OCI-M1 (cell line): ENCODE measurements at regions not wholly inside any gene's neighbourhood (a gene's known extent, or its start where the extent isn't known, plus 50 kb on each side); places are given as distances from the start of the nearest gene placed in this dataset.

Experiments
- DNase-seq: peaks from one replicate; lab custom pipeline; 2025; lab: John Stamatoyannopoulos, UW

DNA sequence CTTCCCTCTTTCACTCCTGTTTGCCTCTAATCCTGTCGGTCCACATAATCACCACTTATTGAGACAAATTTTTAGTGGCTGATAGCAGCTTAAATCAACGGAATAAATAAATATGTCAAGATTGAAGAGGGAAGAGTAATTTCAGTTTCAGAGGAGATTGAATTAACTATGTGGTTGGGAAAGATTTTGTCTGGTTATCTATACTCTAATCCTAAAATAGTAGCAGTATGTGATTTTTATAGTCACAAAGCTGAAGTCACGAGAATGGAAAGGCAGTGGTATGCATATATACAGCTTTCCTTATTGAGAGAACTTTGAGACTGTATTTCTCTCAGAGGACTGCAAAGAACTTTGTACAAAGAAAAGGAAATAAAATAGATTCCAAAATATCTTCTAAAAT, 493.3 kb downstream of the FAT4 start:
- no peak for DNase-seq

DNA sequence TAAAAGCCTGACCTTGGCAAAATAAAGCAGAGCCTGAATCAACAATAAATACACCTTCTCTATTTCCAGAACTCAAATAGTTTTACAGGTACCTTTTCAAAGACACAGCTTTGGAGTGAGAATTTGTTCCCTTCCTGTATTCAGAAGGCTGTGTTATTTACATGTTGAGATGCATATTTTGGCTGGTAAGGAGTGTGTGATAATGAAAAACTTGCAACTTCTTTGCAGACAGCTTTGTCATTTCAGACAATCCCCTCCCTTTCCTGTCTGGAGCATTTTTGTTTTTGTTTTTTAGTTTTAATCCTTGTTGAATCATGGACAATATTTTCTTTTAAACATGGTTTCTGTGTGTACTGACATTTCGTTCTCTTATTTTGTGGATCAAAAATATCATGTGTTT, 493.8 kb downstream of the FAT4 start:
- DNase-seq = no peak

DNA sequence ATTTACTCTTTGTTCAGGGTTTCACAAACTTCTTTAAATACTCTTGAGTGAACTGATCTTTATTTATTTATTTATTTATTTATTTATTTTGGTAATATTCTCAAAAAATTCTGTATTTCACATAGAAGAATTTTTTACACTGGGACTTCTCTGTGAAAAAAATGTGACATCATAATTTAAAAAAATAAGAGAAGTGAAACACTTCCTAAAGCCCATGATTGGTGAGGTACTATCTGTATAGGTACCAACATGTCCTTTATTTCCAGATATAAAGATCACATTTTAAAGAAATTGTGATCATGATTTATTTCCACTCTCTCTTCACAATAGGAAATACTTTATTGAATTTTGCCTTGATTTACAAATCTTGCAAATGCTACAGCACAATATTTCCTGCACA, 497.1 kb downstream of the FAT4 start:
- no peak for DNase-seq

DNA sequence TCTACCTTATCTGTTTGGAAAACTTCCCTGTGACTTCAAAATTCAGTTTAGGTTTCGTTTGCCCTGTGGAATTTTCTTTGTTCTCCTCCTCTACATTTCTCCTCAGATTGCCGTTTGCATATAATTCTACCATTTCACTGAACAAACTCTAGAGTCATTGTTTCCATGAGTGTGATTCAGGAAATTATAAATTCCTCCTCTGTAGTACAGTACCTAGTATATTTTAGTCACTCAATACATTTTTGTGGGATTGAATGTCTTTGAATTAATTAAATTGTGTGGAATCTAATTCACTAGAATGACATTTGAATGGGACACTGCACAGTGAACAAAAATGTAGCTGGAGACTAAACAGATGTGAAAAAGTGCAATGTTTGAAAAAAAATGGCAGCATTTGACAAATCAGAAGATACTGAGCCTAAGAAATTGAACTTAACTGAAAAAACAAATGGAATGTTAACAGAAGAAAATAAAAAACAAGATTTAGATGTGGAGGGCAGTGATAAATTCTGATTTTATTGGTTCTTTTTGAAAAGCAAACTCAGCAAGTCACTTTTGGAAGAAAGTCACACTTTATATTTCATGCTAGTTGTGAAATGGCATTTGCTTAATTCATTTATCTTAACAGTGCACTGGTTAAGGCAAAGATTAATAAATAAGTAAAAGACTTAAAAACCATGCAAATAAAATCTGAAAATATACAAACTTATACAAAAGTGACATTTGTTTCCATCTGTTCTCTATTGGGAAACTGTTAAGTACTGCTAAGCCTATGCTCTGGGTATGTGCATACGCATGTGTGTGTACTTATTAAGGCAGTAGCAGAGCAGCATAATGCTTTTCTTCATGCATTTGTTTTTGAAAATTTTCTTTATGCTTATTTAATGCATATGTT, 512.3 kb downstream of the FAT4 start:
- DNase-seq = no peak

DNA sequence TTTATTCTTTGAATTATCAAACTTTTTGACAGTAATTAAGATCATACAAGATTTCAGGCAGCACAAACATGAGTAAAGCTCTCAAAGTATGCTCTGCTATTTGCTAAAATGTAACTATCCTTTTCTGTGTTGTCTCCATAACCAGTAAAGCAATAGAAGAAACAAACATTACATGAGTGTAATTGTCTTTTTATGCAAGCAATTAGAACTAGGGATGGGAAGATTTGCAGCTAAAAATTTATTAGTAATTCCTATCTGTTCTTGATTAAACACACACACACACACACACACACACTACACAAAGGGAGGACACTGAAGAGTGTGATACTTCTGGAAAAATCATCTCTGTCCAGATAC, 512.9 kb downstream of the FAT4 start:
- no peak for DNase-seq

DNA sequence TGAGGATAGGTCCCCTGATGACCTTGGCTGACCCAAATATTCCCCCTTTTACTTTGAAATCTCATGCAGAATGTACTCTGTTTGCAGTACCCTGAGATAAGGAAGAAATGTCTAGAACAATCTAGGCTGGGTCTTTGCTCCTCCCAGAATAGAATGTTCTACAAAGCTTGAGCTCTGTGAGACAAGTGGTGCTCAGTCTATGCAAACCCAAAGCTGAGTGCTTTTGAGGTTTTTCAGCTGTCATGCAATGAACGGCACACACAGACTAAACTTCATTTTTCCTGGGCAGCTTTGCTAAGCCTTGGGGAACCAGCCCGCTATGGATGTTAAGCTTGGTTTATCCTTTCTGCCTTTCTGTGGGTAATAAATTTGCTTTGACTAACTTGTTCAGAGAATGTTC, 513.6 kb downstream of the FAT4 start:
- no peak for DNase-seq

DNA sequence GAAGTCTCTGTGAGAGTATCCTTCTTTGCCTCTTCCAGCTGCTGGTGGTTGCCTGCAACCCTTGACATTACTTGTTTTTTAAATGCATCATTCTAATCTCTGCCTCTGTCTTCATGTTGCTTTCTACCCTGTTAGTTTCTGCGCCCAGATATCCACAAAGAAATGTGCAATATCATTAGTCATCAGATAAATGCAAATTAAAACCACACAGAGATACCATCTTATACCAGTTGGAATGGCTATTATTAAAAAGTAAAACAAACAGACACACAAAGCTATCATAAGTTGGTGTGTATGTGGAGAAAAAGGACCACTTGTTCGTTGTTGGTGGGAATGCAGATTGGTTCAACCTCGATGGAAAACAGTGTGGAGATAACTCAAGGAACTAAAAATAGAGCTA, 517.4 kb downstream of the FAT4 start:
- no peak for DNase-seq

DNA sequence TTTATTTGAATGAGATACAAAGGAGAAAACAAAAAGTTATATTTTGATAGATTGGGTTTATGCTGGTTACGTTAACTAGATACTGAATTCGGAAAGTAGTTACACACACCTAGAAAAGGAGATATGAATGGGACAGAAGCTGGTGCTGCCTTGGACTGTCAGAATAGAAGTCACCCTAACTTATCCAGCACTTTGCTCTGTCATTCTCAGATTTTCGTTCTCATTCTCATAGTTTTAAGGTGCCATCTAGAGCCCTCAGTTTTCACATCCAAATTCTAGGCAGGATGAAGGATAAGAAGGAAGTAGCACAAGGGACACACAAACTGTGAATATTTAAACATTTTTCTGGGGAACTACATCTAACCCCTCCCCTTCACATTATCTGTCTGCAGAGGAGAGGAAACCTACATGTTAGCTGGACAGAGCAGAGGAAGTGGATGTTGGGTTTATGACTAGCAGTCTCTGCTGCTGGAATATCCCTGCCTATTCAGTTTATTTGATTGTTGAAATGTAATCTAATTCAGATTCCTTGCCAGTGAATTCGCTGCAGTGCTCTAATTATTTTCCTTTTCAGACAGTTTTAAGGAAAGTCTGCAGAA, 521.9 kb downstream of the FAT4 start:
- DNase-seq = peak; percentile 44

DNA sequence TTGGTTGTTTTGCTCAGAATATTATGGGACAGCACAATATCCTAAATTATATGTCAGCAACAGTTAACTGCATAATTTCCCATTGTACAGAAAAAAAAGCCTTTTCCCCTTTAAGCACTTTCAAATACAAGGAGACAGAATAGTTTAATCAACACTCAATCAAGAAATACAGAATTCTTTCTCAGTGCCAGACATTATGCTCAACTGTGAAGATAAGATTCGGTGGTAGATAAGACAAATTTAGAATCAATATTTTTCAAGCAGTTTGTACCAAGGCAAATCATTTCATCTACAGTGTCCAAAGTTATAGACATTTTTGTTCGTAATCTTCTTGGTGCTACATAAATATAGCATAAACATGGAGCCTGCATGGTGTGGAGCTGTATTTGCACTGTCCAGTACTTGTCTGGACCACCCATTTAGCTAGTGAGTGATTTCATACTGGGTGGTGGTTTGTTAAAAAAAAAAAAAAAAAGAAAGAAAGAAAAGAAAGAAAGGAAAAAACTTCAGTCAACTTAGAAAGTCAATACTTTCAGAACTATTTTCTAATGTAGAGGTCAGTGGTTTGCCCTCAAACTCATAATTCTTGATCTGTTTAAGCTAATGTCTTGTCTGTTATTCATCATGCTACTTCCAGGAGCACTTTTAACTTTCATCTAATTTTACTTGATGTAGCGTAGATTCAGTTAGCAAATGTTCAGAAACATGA, 522.9 kb downstream of the FAT4 start:
- no peak for DNase-seq

DNA sequence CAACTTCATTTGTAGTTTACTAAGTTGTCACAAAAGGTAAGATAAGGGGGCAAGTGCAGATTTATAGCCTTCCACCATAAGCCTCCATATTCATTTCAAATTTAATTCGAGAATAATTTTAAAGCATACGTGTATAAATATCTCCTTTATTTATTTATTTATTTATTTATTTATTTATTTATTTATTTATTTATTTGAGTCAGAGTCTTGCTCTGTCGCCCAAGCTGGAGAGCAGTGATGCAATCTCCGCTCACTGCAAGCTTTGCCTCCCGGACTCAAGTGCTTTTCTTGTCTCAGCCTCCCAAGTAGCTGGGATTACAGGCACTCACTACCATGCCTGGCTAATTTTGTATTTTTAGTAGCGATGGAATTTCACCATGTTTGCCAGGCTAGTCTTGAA, 523.4 kb downstream of the FAT4 start:
- DNase-seq = no peak

DNA sequence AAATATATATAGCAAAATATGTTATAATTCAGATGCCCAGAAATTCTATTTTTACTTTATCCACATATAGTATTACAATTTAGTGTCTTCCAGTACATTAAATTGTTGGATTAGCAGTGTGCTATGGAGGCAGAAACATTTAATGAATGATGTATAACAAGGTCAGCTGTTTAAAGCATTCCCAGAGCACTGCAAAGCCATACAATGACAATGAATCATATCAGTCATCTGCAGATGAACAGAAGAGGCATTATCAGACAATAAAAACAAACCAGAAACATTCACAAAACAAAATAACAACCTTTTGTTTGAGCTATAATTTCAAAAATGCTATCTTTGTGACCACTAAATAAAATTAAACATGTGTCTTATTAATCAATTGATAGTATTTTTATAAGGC, 524.2 kb downstream of the FAT4 start:
- DNase-seq = no peak

DNA sequence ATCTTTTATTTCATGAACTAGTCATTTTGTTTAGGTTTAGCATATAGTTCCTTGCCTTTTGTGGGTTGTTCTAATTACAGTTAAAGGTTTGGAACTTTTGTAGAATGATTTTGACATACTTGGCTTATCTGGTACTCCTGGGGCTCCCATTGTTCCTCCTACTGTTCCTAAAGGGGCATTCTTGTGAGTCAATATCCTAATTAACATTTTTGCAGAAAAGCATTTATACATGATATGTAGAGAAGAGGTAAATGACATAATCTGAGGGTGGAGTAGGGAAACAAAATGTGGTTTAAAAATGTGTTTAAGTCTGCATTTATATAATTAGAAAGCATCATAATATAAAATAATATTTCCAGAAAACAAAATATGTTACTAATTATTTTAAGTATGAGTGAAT, 529.2 kb downstream of the FAT4 start:
- no peak for DNase-seq

DNA sequence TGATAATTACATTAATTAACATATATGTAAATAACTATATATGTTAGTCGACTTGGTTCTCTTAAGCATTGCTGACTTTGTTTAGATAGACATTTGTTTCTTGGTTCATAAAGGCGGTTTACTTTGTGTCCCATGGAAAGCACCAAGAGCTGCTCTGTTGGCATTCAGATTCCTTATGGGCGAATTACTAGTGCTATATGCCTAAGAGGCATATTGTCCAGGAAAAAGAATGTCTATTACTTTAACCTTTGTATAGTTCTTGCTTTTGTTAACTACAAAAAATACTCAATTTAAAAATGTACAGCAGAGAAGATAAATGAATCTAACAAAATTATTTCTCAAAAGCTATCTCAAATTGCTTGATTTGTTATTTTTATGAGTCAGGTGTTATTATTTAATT, 532.8 kb downstream of the FAT4 start:
- DNase-seq = no peak

DNA sequence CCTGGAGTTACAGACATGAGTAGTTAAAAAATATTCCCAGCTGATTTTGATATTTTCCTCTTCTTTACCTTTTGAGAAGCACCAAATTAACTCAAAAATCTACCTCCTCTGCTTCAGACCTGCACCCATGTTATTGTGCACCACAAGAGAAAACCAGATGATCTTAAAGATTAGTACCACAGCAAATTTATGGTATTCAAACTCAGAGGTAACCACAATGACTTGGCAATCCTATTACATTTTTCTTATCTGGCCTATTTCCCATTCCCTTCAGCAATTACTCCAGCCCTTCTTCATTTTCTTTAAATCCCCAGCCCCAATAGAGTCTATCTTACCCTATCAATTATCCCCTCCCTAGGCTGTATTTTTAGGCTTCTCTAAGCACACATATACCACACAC, 535.1 kb downstream of the FAT4 start:
- DNase-seq = peak; percentile 79

DNA sequence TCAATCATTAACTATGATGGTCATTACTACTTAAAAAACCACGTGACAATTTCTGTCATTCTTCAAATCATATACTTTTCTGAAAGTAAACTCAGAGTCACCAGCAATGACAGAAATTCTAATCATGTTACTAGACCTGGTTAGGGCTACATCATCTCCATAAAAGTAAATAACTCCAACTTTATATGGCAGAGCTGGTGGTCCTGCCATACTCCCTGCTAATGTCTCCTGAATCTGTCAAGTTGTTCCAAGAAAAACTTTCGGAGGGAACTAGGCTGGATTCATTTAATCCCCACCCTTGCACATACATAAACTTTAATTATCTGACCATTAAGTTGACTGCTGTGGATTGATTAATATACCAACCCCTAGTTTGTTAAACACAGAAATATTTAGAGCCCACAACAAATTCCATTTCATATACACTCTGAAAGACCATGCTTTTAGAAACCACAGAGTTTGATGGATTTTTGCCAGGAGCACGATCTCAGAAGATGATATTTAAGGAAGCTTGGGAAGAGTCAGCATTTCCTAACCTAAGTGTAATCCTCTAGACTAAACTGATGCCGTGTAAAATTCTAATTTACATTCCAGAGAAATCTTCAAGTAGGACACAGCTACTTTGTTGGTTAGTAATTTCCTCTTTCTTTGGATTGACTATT, 577.0 kb downstream of the FAT4 start:
- no peak for DNase-seq

DNA sequence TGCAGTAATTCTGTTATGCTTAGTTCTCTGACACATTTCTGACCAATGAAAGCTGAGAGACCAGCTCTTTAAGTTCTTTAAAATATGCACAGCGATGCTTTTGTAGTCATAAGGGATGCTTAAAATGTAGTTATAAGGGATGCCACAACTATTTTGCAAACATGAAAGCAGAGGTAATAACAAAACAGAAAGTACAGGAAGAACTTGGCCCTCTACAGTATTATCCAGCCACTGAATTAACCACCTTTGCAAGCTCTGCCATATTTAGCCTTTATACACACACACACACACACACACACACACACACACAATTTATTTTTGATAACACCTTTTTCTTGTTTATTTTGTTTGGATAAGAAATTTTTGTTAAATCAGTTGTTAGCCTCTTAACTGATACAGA, 590.0 kb downstream of the FAT4 start:
- no peak for DNase-seq

DNA sequence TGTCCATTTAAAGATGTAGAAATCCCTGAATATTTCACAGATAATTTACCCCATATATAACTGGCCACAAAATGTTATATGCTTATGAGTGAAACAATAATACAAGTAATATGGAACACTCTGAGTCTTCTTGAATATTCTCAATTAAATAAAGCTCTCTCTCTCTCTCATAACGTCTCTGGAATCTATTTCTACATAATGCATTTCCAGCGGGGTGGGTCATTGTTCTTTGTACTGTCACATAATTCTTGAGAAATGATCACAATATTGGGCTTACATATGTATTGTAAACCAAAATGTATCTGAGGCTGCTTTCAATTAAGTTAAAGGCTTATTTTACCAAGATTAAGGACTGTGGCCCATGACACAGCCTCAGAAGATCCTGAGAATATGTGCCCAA, 596.3 kb downstream of the FAT4 start:
- no peak for DNase-seq

DNA sequence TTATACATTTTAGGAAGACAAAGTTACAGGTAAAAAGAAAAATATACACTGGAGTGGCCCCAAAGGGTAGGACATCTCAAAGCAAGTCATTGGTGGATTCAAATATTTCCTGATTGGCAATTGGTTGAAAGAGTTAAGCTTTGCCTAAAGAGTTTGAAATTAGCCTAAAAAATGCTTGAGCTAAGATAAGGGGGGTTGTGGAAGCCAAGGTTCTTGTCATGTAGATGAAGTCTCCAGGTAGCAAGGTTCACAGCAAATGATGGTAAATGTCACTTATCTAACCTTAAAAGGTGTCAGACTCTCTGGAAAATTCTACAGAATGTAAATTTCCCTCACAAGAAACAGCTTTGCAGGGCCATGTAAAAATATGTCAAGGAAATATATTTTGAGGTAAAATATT, 596.7 kb downstream of the FAT4 start:
- DNase-seq = no peak

DNA sequence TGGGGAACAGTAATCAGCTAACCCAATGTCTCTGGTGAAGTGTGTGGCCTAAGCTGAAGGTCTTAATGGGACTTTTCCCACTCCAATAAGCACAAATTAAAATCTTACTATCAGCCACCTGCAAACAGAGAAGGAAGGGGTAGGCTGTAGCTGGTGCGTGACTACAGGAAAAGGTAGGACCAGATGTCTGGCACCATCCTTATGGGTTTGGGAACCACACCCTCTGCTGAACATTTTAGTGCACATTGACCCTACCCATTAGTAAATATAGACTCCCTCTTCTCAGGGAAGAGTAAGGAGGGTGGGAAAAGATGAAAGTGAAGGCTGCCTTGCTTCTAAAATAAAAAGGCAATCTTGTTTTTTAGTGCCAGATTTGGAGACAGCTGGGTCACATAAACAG, 602.8 kb downstream of the FAT4 start:
- no peak for DNase-seq

DNA sequence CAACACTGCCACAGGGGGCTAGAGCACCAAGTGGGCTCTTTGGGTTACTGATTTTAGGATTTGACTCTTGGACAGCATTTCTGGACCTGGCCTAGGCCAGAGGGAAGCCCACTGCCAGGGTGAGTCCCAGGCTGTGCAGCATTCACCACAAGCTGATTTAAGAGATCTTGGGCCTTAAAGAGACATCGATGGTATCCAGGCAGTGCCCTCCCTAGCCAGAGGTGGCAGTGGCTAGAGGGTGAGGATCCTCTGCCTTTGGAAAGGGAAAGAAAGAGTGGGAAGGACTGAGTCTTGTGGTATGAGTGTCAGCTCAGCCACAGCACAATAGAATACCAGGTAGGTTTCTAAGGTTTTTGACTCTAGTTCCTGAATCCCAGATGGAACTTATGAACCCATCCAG, 613.9 kb downstream of the FAT4 start:
- DNase-seq = no peak

DNA sequence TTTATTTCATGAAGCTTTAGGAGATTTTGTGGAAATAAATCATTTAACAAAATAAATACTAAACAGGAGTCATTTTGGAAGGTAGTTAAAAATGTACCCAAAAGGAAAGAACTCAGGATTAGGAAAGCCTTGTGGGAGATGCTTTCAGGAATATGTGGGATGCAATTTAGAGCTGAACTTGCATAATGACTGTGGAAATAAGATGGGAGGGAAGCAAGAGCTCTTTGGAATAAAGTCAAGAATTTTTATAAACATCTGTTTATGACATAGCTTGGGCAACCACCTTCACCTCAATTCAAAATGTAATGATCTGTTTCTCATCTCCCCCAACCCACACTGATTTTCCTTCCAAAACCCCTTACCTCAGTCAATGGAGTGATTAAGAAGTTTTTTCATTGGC, 623.8 kb downstream of the FAT4 start:
- no peak for DNase-seq

DNA sequence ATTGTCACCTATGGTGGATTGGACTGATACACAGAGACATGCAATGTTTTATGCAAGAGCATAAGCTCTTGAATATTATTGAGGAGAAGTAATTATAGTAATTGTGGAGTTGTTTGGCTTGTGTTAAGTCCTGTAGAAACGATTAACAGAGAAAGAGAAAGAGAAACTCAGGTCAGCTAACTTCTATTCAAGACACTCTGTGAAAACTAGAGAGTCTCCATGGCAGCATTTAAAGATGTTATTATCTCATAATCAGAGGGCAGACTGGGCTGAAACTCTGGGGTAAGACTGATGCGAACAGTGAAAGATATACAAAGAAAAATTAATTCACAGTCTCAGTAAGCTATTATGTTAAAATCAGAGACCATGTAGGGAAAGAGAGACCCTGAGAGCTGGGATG, 625.7 kb downstream of the FAT4 start:
- DNase-seq = no peak

DNA sequence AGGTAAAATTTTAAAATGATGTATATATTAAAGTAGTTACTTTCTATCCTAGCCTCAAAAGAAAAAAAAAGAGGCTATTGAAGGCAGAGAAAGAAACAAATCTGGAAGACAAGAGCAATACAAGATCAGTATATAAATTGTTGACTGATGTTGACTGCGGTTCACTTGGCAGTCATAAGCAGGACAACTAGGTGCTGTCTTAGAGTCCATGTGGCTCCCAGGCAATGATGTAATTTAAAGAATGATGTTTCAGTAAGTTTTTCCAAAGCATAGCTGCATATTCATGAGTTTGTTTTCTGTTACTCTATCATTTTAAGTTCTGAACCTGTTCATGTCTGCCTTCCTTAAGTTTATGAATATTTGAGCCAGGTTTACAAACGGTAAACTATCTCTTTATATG, 630.2 kb downstream of the FAT4 start:
- DNase-seq = no peak
